HG03175 (cell line): ENCODE measurements at regions not wholly inside any gene's neighbourhood (a gene's known extent, or its start where the extent isn't known, plus 50 kb on each side); places are given as distances from the start of the nearest gene placed in this dataset.

Source experiments
- ATAC-seq: cut with Tn5 transposase; IDR thresholded peaks from one replicate; pipeline ENCODE4 v1.9.1; 2021; ENCODE audit warnings: mild to moderate bottlenecking, moderate library complexity; ENCODE audit not compliant: unreplicated experiment

GRCh38 chr4:59068722-59069418 lies 1958.7 kb upstream of the IGFBP7 start:
- ATAC-seq, result no peak

GRCh38 chr4:59086410-59086809 lies 1976.2 kb upstream of the IGFBP7 start:
- ATAC-seq, result no peak

- no peak for ATAC-seq
These were observed 1981.3 kb upstream of the IGFBP7 start for GRCh38 chr4:59091146-59092142.

GRCh38 chr4:59094505-59094904 lies 1984.3 kb upstream of the IGFBP7 start:
- no peak for ATAC-seq

- ATAC-seq, result no peak
These were observed 1992.1 kb upstream of the IGFBP7 start for GRCh38 chr4:59102311-59102710.

- ATAC-seq, result no peak
These were observed 2010.2 kb upstream of the IGFBP7 start for GRCh38 chr4:59120287-59120814.

- no peak for ATAC-seq
These were observed 2012.4 kb upstream of the IGFBP7 start for GRCh38 chr4:59122626-59123025.

- no peak for ATAC-seq
These were observed 2016.0 kb upstream of the IGFBP7 start for GRCh38 chr4:59126159-59126558.

GRCh38 chr4:59127006-59127405 lies 2016.8 kb upstream of the IGFBP7 start:
- no peak for ATAC-seq

- ATAC-seq, result no peak
These were observed 2017.6 kb upstream of the IGFBP7 start for GRCh38 chr4:59127743-59128142.

- ATAC-seq, result no peak
These were observed 2025.2 kb upstream of the IGFBP7 start for GRCh38 chr4:59135248-59135985.

GRCh38 chr4:59161249-59161648 lies 2038.9 kb upstream of the ADGRL3 start:
- ATAC-seq, result no peak

- no peak for ATAC-seq
These were observed 2024.5 kb upstream of the ADGRL3 start for GRCh38 chr4:59175617-59176016.

- no peak for ATAC-seq
These were observed 2020.8 kb upstream of the ADGRL3 start for GRCh38 chr4:59179372-59179771.

GRCh38 chr4:59180161-59180560 lies 2020.0 kb upstream of the ADGRL3 start:
- ATAC-seq, result no peak

- no peak for ATAC-seq
These were observed 2019.2 kb upstream of the ADGRL3 start for GRCh38 chr4:59180969-59181368.

GRCh38 chr4:59195839-59196238 lies 2004.3 kb upstream of the ADGRL3 start:
- no peak for ATAC-seq

- ATAC-seq, result no peak
These were observed 1999.1 kb upstream of the ADGRL3 start for GRCh38 chr4:59200992-59201391.

- no peak for ATAC-seq
These were observed 1982.1 kb upstream of the ADGRL3 start for GRCh38 chr4:59217910-59218631.

GRCh38 chr4:59222221-59222620 lies 1977.9 kb upstream of the ADGRL3 start:
- no peak for ATAC-seq
